Stomach smooth muscle (tissue), 2 donors: ENCODE measurements at regions not wholly inside any gene's neighbourhood (a gene's known extent, or its start where the extent isn't known, plus 50 kb on each side); places are given as distances from the start of the nearest gene placed in this dataset.

Experiments
- H3K27ac ChIP-seq: one replicate; pipeline ENCODE4 v1.7.0; 2013; ENCODE audit warnings: mild to moderate bottlenecking, low read length, inconsistent platforms
- H3K27me3 ChIP-seq, 2 donors: one replicate each; pipeline ENCODE4 v1.7.0; 2013; ENCODE audit warnings: low read length in 2 of 2; ENCODE audit not compliant: insufficient read depth in 2 of 2, control insufficient read depth in 1 of 2
- H3K36me3 ChIP-seq, 2 donors: one replicate each; pipeline ENCODE4 v1.7.0; 2013; ENCODE audit warnings: low read length in 2 of 2; ENCODE audit not compliant: control insufficient read depth in 2 of 2, insufficient read depth in 2 of 2
- H3K4me1 ChIP-seq: one replicate; pipeline ENCODE4 v1.7.0; 2013; ENCODE audit warnings: low read length; ENCODE audit not compliant: control insufficient read depth, insufficient read depth
- H3K4me3 ChIP-seq, 2 donors: one replicate each; pipeline ENCODE4 v1.7.0; 2013; ENCODE audit warnings: low read length in 2 of 2
- H3K9ac ChIP-seq, 2 donors: one replicate each; pipeline ENCODE4 v1.7.0; 2013; ENCODE audit warnings: low read length in 2 of 2, mild to moderate bottlenecking in 1 of 2
- H3K9me3 ChIP-seq, 2 donors: one replicate each; pipeline ENCODE4 v1.7.0; 2013; ENCODE audit warnings: low read length in 2 of 2; ENCODE audit not compliant: control insufficient read depth in 2 of 2
- donor health status: healthy.
- donor health status: Pancreatic carcinoma.

DNA sequence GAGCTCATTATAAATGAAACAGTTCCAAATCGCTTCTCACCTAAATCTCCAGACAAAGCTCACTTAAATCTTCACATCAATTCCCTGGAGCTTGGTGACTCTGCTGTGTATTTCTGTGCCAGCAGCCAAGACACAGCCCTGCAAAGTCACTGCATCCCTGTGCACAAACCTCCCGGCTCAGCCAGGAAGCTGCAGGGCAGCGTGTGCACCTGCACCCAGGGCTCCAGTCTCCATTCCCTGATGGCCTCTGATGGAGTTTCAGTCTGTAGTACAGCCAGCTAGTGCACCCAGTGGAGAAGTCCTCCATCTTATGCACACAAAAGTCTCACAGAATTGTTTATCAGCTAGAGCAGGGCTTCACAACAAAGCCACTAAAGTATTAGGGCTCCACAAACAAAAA is 51.1 kb upstream of the PRSS58 start:
- Histone ChIP-seq H3K27ac (no peak overlapping the region), H3K9ac (no peak overlapping the region), H3K9me3 (no peaks in the 10 kb centered on the region), H3K4me1 (no peaks in the 10 kb centered on the region), H3K27me3 (no peaks in the 10 kb centered on the region), H3K36me3 (no peaks in the 10 kb centered on the region), H3K4me3 (no peak overlapping the region)

DNA sequence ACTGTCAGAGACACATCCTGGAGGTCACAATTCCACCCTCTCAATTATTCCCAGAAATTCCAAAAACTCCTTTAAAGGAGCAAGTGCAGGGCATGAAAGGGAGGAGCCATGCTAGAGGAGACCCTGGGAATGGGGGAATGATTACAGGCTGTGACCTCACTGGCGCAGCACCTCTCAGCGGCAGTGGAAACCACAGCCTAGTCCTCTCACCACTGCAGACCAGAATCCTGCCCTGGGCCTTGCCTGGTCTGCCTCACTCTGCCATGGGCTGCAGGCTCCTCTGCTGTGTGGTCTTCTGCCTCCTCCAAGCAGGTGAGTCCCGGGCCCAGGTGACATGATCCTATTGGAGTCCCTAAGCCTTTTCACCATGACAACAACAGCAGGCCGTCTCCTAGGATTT is 50.5 kb upstream of the PRSS58 start:
- no peaks in the 10 kb centered on the region for H3K27me3 ChIP-seq

More for the DNA sequence above, 50.5 kb upstream of the PRSS58 start:
- no peak overlapping the region for H3K9ac ChIP-seq
- H3K36me3 ChIP-seq: no peaks in the 10 kb centered on the region
- H3K4me1 ChIP-seq: no peaks in the 10 kb centered on the region
- H3K27ac ChIP-seq: no peak overlapping the region
- no peak overlapping the region for H3K4me3 ChIP-seq
- H3K9me3 ChIP-seq: no peaks in the 10 kb centered on the region
